B cell (primary cell): ENCODE measurements at regions not wholly inside any gene's neighbourhood (a gene's known extent, or its start where the extent isn't known, plus 50 kb on each side); places are given as distances from the start of the nearest gene placed in this dataset.

Experiments used
- ATAC-seq: fragments of 200-7000 bp; cut with Tn5 transposase; one replicate; pipeline ENCODE4 v1.10.0; 2021; ENCODE audit warnings: low read depth, mild to moderate bottlenecking, moderate number of reproducible peaks, moderate library complexity
- CTCF ChIA-PET: fragments of 350-600 bp; sonication (Branson Sonifier 250); formaldehyde crosslinking; loops from one replicate; lab custom pipeline; 2021; ENCODE audit warnings: antibody characterized with exemption, inconsistent platforms; lab: Charles Lee
- POLR2A ChIA-PET: fragments of 350-600 bp; sonication (Branson Sonifier 250); formaldehyde crosslinking; loops from one replicate; lab custom pipeline; 2021; ENCODE audit warnings: antibody characterized with exemption; lab: Charles Lee
- DNase-seq: peaks from one replicate; pipeline ENCODE4 v3.0.0; 2013
- H2AFZ ChIP-seq: 2 replicates; pipeline ENCODE4 v1.6.1; 2012; ENCODE audit warnings: mild to moderate bottlenecking, low read depth, low read length; ENCODE audit not compliant: insufficient read depth, poor library complexity, severe bottlenecking
- H3K27ac ChIP-seq, 2 donors: 1 replicate in 1 of 2; 2 replicates in 1 of 2; pipeline ENCODE4 v1.5.1; 2012 to 2013; ENCODE audit warnings: low read length in 2 of 2, mild to moderate bottlenecking in 2 of 2, moderate library complexity in 1 of 2
- H3K27me3 ChIP-seq, 4 experiments: fragments of 200-600 bp in 1 of 4; sonication (generic) in 1 of 4; replicated peaks in 1 of 4; 1 replicate in 2 of 4; 2 replicates in 2 of 4; pipeline versions ENCODE4 v1.6.1 to v1.7.0; 2013 to 2016; ENCODE audit warnings: low read length in 3 of 4, mild to moderate bottlenecking in 2 of 4, mixed read lengths in 1 of 4, moderate library complexity in 1 of 4; ENCODE audit not compliant: insufficient read depth in 4 of 4, control insufficient read depth in 3 of 4; ENCODE audit errors: control extremely low read depth in 1 of 4
- H3K36me3 ChIP-seq, 2 experiments: replicated peaks in 1 of 2; 1 replicate in 1 of 2; 2 replicates in 1 of 2; pipeline versions ENCODE4 v1.6.1 to v1.7.1; 2013; ENCODE audit warnings: low read length in 1 of 2; ENCODE audit not compliant: insufficient read depth in 2 of 2, control insufficient read depth in 1 of 2; ENCODE audit errors: control extremely low read depth in 1 of 2, extremely low read depth in 1 of 2
- H3K4me1 ChIP-seq, 2 donors: fragments of 200-600 bp in 1 of 2; sonication (generic) in 1 of 2; 1 replicate in 1 of 2; 2 replicates in 1 of 2; pipeline versions ENCODE4 v1.5.1 to v1.6.1; 2013 to 2017; ENCODE audit warnings: low read length in 2 of 2; ENCODE audit not compliant: control insufficient read depth in 2 of 2, insufficient read depth in 2 of 2
- H3K4me2 ChIP-seq: replicated peaks from 2 replicates; pipeline ENCODE3; 2012; ENCODE audit warnings: mild to moderate bottlenecking, low read depth, low read length; ENCODE audit not compliant: poor library complexity, severe bottlenecking
- H3K4me3 ChIP-seq, 5 experiments: fragments of 200-600 bp in 1 of 5; sonication (generic) in 1 of 5; 1 replicate in 3 of 5; 2 replicates in 2 of 5; pipeline versions ENCODE4 v1.5.1 to v1.7.0; 2011 to 2016; ENCODE audit warnings: low read length in 4 of 5, mild to moderate bottlenecking in 4 of 5, low read depth in 2 of 5, control low read depth in 1 of 5, moderate library complexity in 1 of 5; ENCODE audit not compliant: insufficient read depth in 1 of 5; ENCODE audit errors: control extremely low read depth in 1 of 5, extremely low read depth in 1 of 5
- H3K79me2 ChIP-seq: fragments of 200-600 bp; sonication (generic); one replicate; pipeline ENCODE4 v1.6.0; 2016; ENCODE audit warnings: low read length; ENCODE audit not compliant: control insufficient read depth, insufficient read depth
- H3K9ac ChIP-seq: fragments of 200-600 bp; sonication (generic); 2 replicates; pipeline ENCODE4 v1.6.1; 2017; ENCODE audit warnings: mild to moderate bottlenecking, low read length, moderate library complexity
- H3K9me3 ChIP-seq, 3 donors: one replicate each; pipeline versions ENCODE4 v1.6.1 to v1.7.1; 2013; ENCODE audit warnings: low read length in 2 of 3; ENCODE audit not compliant: control insufficient read depth in 2 of 3, insufficient read depth in 1 of 3; ENCODE audit errors: control extremely low read depth in 1 of 3
- H4K20me1 ChIP-seq: 2 replicates; pipeline ENCODE4 v1.6.0; 2012; ENCODE audit warnings: mild to moderate bottlenecking, low read length; ENCODE audit not compliant: insufficient read depth, control insufficient read depth, poor library complexity, severe bottlenecking
- H3K27ac Mint-ChIP-seq: one replicate; pipeline ENCODE4 v1.8.0; 2021; ENCODE audit warnings: mixed read lengths
- H3K27me3 Mint-ChIP-seq: one replicate; pipeline ENCODE4 v1.8.0; 2021; ENCODE audit warnings: mixed read lengths
- H3K4me1 Mint-ChIP-seq: one replicate; pipeline ENCODE4 v1.8.0; 2021; ENCODE audit warnings: mixed read lengths
- H3K4me3 Mint-ChIP-seq: one replicate; pipeline ENCODE4 v1.8.0; 2021; ENCODE audit warnings: mixed read lengths
- H3K9me3 Mint-ChIP-seq: one replicate; pipeline ENCODE4 v1.8.0; 2022; ENCODE audit warnings: mixed read lengths; ENCODE audit not compliant: insufficient read depth
- EZH2 ChIP-seq: IDR thresholded peaks from 2 replicates; pipeline ENCODE4 v1.6.1; 2012; ENCODE audit warnings: borderline replicate concordance, low read depth, mild to moderate bottlenecking, moderate library complexity, low read length; ENCODE audit not compliant: insufficient read depth, poor library complexity, severe bottlenecking
- WGBS: methylation state at CpG from one replicate; pipeline ENCODE4 v1.1.5; 2013; ENCODE audit warnings: missing lambda C conversion rate; ENCODE audit not compliant: insufficient coverage; 5-methylcytosine and 5-hydroxymethylcytosine counted together
- intact Hi-C: fragments of 100-400 bp; cut with micrococcal nuclease; formaldehyde crosslinking; loops from one replicate; pipeline ENCODE4 v1.10.0; 2022
- TF ChIP-seq, protein P1 (sequence below): fragments of 200-600 bp; IDR thresholded peaks from one replicate; pipeline ENCODE4 v1.8.0; 2022; ENCODE audit warnings: antibody characterized with exemption, mild to moderate bottlenecking

DNA sequence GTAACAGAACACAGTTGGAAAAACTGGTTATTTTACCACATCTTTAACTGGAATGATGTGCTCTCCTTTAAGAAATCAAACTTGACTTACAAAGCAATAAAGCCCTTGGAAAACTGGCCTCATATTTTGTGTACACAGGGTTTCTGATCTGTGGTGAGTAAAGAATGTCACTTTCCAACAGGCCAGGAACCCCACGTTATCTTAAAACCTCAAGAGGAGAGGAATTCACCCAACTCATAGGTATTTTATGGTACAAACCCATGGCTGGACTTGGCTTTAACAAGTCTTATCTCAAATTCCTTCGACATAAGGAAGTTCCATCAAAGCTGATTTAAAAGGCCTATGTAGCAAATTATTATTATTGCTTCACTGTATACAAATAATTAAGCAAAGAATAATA is 1735.1 kb downstream of the PCDH7 start:
- no peak for DNase-seq
- TF ChIP-seq EZH2, result no peak
- TF ChIP-seq, protein P1, sequence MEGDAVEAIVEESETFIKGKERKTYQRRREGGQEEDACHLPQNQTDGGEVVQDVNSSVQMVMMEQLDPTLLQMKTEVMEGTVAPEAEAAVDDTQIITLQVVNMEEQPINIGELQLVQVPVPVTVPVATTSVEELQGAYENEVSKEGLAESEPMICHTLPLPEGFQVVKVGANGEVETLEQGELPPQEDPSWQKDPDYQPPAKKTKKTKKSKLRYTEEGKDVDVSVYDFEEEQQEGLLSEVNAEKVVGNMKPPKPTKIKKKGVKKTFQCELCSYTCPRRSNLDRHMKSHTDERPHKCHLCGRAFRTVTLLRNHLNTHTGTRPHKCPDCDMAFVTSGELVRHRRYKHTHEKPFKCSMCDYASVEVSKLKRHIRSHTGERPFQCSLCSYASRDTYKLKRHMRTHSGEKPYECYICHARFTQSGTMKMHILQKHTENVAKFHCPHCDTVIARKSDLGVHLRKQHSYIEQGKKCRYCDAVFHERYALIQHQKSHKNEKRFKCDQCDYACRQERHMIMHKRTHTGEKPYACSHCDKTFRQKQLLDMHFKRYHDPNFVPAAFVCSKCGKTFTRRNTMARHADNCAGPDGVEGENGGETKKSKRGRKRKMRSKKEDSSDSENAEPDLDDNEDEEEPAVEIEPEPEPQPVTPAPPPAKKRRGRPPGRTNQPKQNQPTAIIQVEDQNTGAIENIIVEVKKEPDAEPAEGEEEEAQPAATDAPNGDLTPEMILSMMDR, result no peak
- intact Hi-C loops, result no loop called here
- Mint-ChIP-seq H3K4me3 (no peak overlapping the region), H3K27ac (no peak overlapping the region), H3K27me3 (no peaks in the 10 kb centered on the region), H3K9me3 (no peaks in the 10 kb centered on the region), H3K4me1 (no peaks in the 10 kb centered on the region)
- Histone ChIP-seq H3K79me2 (no peaks in the 10 kb centered on the region), H3K9ac (no peak overlapping the region), H4K20me1 (no peaks in the 10 kb centered on the region), H3K27me3 (no peaks in the 10 kb centered on the region), H3K4me2 (no peak overlapping the region), H3K36me3 (no peaks in the 10 kb centered on the region), H2AFZ (no peak overlapping the region), H3K9me3 (no peaks in the 10 kb centered on the region), H3K27ac (no peak overlapping the region), H3K4me3 (no peak overlapping the region), H3K4me1 (no peaks in the 10 kb centered on the region)
- WGBS, result no CpG with 5 or more reads among the region's 2 CpGs
- CTCF ChIA-PET, result no interaction called here
- POLR2A ChIA-PET, result no interaction called here
- ATAC-seq, result no peak

DNA sequence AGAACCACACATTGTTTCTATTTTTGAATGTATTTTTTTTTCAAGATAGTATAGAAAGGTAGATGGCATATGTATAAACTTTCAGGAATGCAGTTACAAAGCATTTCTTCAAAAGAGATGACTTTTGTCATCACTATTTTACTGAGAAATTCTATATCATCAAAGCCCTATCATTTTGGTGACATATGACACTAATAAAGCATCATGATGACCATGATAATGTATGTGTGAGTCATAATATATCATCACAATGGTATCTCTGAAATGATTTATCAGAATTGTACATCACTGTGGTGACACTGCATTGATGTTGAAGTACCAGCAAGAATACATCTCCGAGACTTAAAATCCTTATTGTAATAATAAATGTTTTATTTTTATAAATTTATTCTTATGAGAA is 1740.8 kb downstream of the PCDH7 start:
- Histone ChIP-seq H3K4me1 (no peaks in the 10 kb centered on the region), H2AFZ (no peak overlapping the region), H3K4me3 (no peak overlapping the region), H3K4me2 (no peak overlapping the region), H4K20me1 (no peaks in the 10 kb centered on the region), H3K79me2 (no peaks in the 10 kb centered on the region), H3K9me3 (no peaks in the 10 kb centered on the region), H3K27me3 (no peaks in the 10 kb centered on the region), H3K27ac (no peak overlapping the region), H3K9ac (no peak overlapping the region), H3K36me3 (no peaks in the 10 kb centered on the region)
- DNase-seq (no peak), ATAC-seq (no peak)
- TF ChIP-seq, protein P1, result no peak
- TF ChIP-seq EZH2, result no peak
- ChIA-PET POLR2A (no interaction called here), CTCF (no interaction called here)
- Mint-ChIP-seq H3K27me3 (no peaks in the 10 kb centered on the region), H3K4me3 (no peak overlapping the region), H3K27ac (no peak overlapping the region), H3K4me1 (no peaks in the 10 kb centered on the region), H3K9me3 (peaks cover 2% of the 10 kb centered on the region)
- intact Hi-C loops, result no loop called here
- WGBS, result no CpG with 5 or more reads among the region's 1 CpG
